Astrocyte (in vitro differentiated cells and primary cell): ENCODE measurements at regions not wholly inside any gene's neighbourhood (a gene's known extent, or its start where the extent isn't known, plus 50 kb on each side); places are given as distances from the start of the nearest gene placed in this dataset.
"Not testable (repeated sequence)": the region's sequence is repeated elsewhere in the genome, so short reads cannot be mapped to it uniquely, and the experiment has no call there.

Experiments
- EZH2 ChIP-seq: IDR thresholded peaks from 2 replicates; pipeline ENCODE4 v1.6.1; 2012; ENCODE audit warnings: mild to moderate bottlenecking, low read length, inconsistent platforms; ENCODE audit not compliant: insufficient read depth
- TF ChIP-seq, protein P1 (sequence below): IDR thresholded peaks from 2 replicates; pipeline ENCODE4 v1.5.1; 2011; ENCODE audit warnings: low read depth, mild to moderate bottlenecking, inconsistent platforms, low read length, moderate library complexity; ENCODE audit not compliant: insufficient read depth

DNA sequence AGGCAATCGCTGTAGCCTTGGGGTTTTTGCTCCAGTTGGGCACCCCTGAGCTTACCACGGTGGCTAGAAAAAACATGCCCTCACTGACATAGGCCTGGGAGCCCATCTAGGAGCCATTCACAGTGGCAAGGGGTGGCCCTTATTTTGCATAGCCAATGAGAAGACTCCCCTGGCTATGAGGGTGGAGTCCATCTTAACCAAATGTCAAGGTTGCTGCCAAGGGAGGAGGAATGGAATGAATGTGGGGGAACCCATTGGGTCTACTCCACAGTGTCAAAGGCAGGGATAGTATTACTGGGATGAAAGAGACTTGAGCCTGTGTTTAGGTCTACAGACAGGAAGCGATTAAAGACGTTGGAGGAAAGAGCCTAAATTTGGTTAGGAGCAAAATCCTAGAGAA lies 295.7 kb upstream of the PLGLB2 start:
- TF ChIP-seq, protein P1, sequence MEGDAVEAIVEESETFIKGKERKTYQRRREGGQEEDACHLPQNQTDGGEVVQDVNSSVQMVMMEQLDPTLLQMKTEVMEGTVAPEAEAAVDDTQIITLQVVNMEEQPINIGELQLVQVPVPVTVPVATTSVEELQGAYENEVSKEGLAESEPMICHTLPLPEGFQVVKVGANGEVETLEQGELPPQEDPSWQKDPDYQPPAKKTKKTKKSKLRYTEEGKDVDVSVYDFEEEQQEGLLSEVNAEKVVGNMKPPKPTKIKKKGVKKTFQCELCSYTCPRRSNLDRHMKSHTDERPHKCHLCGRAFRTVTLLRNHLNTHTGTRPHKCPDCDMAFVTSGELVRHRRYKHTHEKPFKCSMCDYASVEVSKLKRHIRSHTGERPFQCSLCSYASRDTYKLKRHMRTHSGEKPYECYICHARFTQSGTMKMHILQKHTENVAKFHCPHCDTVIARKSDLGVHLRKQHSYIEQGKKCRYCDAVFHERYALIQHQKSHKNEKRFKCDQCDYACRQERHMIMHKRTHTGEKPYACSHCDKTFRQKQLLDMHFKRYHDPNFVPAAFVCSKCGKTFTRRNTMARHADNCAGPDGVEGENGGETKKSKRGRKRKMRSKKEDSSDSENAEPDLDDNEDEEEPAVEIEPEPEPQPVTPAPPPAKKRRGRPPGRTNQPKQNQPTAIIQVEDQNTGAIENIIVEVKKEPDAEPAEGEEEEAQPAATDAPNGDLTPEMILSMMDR: not testable (repeated sequence)
- TF ChIP-seq EZH2: not testable (repeated sequence)
